Anterior cingulate cortex (tissue), 58 donors: ENCODE measurements at regions not wholly inside any gene's neighbourhood (a gene's known extent, or its start where the extent isn't known, plus 50 kb on each side); places are given as distances from the start of the nearest gene placed in this dataset.

Experiments
- DNase-seq, 58 donors: peaks; one replicate each; lab custom pipeline; 2025; lab: John Stamatoyannopoulos, UW

DNA sequence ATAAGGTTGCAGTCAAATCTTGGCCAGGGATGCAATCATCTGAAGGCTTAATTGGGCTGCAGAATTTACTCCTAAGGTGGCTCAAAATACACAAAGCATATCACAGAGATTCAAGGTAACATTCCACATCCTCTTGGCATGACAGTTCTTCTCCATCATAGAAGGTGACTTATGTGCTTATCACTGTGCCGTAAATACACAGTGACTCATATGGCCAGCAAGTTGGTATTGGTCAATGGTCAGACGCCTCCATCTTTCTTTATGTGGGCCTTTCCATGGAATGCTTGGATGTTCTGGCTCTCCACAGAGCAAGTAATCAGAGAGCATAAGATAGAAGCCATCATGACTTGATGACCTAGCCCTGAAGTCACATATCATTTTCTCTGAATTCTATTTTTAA is 168.8 kb upstream of the ST8SIA2 start:
- no peak for DNase-seq

DNA sequence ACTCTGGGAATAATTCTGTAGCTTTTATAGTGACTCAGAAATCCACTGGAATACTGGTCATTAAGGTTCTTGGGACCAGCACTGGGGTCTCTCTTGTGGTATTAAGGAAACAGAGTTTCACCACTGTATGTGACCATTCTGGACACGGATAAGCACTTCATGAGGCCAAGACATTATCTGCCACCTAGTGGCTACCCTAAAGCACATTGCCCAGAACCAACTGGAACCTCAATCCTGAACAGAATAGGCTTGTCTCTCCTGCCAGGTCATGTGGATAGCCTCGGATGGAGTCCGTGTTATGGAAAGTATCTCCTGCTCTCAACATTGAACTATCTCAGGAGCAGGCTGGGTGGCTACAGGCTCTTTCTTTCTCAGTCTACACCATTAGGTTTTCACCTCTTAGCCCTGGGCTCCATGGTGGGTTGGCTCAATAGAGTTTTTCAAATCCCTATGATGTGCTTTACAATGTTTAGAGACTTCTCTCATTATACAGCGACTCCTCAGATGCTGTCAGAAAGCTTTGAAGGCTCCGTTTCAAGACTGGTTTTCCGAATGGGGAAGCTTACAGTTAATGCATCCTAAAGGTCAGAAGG is 167.6 kb upstream of the ST8SIA2 start:
- DNase-seq: peak in 14 of 58 donors; percentile 0 to 33 (median 10)

DNA sequence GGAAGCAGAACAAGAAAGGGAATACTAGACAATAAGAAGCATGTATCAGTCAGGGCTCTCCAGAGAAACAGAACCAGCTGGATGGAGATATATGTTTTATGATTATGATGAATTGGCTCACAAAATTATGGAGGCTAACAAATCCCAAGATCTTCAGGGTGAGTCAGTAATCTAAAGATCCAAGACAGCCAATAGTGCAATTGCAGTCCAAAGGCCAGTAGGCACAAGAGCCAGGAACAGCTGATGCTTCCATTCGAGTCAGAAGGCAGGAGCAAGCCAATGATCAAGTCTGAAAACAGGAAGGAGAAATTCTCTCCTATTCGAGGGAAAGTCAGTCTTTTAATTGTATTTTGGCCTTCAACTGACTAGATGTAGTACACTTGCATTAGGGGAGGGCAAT is 164.9 kb upstream of the ST8SIA2 start:
- DNase-seq: no peak

DNA sequence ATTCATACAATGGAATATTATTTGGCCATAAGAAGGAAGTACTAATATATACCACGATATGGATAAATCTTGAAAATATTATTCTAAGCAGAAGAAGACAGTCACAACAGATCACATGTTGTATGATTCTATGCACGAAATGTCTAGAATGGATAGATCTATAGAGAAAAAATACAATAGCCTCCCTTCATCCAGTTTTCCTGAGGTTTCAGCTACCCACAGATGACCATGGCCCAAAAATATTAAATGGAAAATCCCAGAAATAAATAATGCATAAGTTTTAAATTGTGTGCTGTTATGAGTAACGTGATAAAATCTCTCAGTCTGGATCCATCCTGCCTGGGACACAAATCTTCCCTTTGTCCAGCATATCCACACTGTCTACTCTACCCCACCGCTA is 162.2 kb upstream of the ST8SIA2 start:
- DNase-seq: no peak

DNA sequence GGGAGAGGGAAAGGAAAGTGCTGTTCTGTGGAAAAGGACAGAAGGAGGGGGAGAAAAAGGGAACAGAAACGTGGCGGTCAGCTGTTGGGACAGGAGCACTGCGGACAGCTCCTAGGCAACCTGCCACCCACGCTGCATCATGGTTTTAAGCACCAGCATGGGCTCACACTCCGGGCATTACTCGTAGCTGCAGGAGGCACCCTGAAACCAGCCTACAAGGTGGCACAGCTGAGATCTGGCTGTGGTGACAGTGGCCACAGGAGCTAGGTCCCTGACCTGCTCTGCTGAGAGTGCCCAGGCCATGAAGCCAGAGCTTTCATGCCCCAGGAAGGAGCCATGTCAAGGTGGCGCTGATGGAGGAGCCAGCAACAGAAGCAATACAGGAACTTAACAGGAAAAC is 161.4 kb upstream of the ST8SIA2 start:
- no peak for DNase-seq

GRCh38 chr15:92232876-92233275 is 160.8 kb upstream of the ST8SIA2 start:
- no peak for DNase-seq

DNA sequence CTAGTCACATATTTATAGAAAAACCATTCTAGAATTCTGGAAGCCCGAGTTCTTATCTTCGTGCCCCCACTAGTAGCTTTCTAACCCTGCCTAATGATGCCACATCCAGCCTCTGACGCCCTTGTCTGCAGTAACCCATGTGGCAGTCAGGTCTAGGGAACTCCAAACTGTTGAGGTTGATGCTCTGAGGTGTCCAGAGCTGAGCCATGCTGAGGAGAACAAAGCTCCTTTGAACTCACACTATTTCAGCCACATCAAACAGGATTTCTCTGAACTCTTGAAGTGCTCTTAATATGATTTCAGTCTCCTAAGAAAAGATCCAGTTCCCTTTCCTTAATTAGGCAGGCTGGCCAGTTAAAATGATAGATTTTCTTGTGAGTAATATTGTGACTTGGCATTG is 150.5 kb upstream of the ST8SIA2 start:
- DNase-seq: no peak

- no peak for DNase-seq
These were observed 149.0 kb upstream of the ST8SIA2 start for GRCh38 chr15:92244703-92245102.

DNA sequence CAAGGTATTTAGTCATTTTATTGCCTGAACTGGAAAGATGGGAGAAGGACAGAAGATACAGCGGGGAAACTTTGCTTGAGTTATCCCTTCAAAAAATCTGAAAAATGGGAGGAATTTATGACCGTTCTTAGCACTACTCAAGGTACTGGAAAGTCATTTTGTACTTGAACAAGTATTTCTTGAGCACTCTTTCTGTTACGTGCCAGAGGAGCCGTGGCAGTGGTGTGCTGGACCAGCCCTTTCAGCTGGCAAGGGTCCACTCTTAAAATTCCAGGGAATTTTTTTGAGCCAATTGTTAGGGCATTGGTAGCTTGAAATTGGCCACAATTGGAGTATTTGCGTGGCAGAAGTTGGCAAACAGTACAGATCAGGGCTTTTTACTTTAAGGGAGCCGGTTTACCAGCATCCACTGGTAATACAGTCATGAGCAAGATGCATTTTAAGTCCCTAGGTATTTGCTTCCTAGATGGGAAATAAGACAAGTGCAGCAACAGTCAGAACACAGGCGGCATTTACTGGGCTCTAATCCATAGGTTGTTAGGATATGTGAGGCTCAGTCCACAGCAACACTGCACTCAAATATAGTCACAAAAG is 145.9 kb upstream of the ST8SIA2 start:
- no peak for DNase-seq

DNA sequence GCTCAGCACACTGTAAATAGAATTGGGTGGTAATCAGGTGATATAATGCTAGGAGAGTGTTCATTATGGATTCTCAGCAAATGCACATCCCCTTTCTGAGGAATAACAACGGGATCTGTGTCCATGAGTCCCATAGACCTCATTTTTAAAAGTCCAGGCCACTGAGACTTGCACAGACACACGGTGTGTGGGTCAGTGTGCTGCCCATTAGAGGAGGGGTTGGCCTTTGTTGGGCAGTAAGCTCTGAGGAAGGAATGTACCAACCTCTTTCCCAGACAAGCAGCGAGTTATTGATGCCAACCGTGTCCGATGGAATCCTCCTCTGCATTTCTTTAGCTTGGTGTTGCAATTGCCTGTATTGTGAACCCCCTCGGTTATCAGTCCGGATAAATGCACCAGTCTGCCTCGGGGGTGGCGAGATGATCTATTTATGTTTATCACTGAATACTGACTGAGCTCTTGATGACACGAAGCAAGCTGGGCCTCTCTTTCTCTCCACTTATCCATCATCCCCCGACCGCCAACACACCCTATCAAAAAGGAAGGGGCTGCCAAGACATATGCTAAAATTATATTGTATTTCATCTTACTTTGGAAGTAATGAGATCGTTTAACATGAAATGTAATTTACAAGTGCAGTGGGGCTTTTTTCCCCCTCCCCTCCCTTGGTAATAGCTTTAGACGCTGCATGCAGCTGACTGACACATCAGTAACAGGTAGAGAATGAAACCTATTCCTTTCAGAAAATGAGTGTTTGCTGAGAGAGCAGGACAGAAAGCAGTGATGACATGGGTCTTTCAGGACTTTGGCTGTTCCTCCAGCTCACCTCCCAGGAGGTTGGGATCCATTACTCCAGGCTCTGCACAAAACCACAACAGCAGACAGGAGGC is 126.6 kb upstream of the ST8SIA2 start:
- DNase-seq: no peak

GRCh38 chr15:92268900-92269299 is 124.8 kb upstream of the ST8SIA2 start:
- DNase-seq: no peak

DNA sequence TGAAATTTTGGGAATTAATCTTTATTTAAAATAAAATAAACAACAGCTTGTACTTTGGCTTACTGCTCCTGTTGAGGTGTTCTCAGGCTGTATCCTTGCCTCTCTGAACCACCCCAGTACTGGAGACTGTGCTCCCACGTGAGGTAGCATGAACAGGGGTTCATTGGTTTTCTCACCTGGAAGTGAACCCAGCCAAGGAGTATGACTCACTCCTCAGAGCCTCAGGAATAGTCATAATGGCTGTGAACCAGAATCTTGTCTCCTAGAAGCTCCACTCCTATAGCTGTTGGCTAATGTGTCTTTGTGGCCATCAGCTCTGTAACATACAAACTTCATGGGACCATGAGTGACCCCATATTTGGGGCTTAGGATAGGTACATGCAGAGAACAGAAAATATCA is 122.5 kb upstream of the ST8SIA2 start:
- DNase-seq: no peak

DNA sequence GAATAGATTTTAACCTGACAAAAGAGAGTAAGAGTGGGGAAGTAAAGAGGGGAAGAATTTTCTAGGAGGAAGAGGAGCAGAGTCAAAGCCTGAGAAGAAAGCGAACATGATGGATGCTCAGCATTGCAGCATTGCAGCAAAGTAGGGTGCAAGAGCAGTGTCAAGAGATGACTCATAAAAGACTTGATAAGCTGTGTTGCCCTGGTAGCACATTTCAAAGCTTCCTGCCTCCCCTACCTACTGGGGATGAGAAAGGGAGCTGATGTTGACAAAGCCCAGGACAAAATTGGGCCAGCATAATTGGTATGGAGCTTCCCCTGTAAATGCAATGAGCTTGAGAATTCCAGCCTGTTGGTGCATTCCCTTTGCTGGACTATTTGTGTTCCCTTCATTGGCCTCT is 121.6 kb upstream of the ST8SIA2 start:
- no peak for DNase-seq

- DNase-seq: no peak
These were observed 120.4 kb upstream of the ST8SIA2 start for GRCh38 chr15:92273286-92273685.

GRCh38 chr15:92273723-92274122 is 120.0 kb upstream of the ST8SIA2 start:
- no peak for DNase-seq

- DNase-seq: peak in 9 of 58 donors; percentile 1 to 11 (median 4)
These were observed 115.9 kb upstream of the ST8SIA2 start for GRCh38 chr15:92277776-92278175.

GRCh38 chr15:92283813-92284212 is 109.9 kb upstream of the ST8SIA2 start:
- no peak for DNase-seq

- no peak for DNase-seq
These were observed 104.9 kb upstream of the ST8SIA2 start for GRCh38 chr15:92288755-92289154.

DNA sequence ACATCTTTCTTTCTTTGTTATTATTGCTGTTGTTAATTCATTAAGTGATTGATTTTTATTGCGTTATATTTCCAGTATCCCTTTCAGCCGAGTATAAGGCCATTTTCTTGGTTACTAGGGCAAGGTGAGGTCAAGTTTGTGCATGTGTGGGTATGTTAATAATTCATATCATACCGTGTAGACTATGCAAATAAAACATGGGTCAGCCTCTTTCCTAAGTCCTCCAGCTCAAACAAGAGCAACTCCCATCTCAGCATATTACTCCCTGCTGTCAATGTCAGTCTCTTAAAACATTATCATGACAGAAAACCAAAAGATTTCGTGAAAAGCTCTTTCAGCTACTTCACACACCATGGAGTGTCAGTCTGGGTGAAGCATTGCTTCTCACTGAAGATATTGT is 103.9 kb upstream of the ST8SIA2 start:
- no peak for DNase-seq

GRCh38 chr15:92290359-92290992 is 103.2 kb upstream of the ST8SIA2 start:
- no peak for DNase-seq

DNA sequence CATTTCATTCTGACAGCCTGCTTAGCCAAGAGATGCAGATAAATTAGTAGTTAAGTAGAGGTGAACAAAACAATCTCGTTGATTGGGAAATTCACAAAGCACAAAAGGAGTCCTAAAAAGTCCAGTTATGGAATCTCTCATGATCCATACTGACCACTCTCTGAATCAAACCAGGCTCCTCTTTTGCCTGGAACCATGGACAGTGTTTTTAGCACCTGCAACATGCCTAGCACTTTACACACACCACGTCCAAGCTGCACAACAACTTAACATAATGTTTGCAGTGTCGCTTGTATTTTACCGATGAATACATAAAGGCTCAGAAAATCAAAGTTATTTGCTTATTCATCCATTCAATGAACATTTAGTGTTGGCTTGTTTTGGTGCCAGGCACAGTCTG is 101.8 kb upstream of the ST8SIA2 start:
- DNase-seq: no peak
